ENCODE measurements at regions not wholly inside any gene's neighbourhood (a gene's known extent, or its start where the extent isn't known, plus 50 kb on each side); places are given as distances from the start of the nearest gene placed in this dataset.
A peak's percentile ranks its signal among the peaks of the same experiment; 100 is the strongest.
"Not testable (repeated sequence)": the region's sequence is repeated elsewhere in the genome, so short reads cannot be mapped to it uniquely, and the experiment has no call there.

DNA sequence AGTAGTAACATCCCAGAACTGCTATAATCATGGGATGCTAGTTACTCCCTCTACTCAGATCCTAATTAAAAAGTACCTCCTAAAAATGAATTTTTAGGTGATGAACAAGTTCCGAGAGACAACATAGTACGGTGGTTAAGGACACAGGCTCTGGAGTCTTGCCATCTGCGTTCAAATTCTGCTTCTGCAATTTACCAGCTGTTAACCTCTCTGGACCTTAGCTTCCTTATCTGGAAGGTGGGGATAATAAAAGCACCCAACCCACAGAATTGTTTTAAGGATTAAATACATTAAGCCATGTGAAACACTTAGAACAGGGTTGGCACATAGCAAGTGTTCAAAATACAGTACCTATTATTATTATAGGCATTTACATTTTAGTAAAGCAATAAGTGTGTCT lies 77.5 kb upstream of the XPA start:
- no peak for DNase-seq

DNA sequence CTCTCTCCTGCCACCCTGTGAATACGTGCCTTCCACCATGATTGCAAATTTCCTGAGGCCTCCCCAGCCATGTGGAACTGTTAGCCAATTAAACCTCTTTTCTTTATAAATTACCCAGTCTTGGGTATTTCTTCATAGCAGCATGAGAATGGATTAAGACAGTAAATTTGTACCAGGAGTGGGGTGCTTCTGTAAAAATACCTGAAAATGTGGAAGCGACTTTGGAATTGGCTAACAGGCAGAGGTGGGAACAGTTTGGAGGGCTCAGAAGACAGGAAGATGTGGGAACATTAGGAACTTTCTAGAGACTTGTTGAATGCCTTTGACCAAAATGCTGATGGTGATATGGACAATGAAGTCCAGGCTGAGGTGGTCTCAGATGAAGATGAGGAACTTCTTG lies 74.3 kb upstream of the FOXE1 start:
- DNase-seq, result not testable (repeated sequence)

DNA sequence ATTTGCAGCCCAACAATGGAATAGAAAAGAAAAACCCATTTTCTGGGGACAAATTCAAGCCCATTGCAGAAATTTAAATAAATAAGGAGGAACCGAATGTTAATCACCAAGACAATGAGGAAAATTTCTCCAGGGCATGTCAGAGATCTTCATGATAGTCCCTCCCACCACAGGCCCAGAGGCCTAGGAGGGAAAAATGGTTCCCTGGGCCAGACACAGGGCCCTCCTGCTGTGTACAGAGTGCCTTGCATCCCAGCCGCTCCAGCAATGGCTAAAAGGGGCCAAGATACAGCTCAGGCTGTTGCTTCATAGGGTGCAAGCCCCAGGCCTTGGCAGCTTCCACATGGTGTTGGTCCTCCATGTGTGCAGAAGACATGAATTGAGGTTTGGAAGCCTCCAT lies 73.4 kb upstream of the FOXE1 start:
- no peak for DNase-seq

DNA sequence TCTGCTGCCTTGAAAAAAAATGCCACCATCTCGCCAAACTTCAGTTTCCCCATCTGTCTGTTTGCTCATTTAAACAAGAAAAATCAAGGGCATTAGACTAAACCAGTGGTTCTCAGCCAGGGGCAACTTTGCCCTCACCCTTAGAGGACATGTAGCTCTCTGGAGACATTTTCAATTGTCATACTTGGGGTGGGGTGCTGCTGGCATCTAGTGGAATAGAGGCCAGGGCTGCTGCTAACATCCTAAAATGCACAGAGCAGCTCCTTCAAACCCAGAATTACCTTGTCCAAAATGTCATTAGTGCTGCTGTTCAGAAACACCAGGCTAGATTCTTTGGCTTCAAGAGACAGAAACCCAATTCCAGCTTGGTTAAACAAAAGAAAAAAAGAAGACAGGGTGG lies 71.1 kb upstream of the FOXE1 start:
- no peak for DNase-seq

DNA sequence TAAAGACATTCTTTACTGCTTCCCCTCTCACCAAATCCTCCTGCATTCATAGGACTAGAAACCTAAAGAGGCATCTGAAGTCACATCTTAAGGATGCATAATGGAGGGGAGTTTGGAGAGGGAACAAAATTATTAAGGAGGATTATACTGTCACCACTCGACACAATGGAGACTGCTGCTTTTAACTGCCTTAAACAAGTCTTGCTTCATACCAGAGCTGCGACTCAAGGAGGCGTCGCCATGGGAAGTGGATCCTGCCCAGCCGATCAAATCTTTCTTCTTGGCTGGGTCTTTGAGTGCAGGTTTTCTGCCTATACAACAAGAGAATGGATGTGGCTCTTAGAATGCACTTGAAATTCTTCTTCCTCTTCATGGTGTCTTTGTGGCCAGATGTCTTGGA lies 66.7 kb upstream of the FOXE1 start:
- DNase-seq, result no peak

DNA sequence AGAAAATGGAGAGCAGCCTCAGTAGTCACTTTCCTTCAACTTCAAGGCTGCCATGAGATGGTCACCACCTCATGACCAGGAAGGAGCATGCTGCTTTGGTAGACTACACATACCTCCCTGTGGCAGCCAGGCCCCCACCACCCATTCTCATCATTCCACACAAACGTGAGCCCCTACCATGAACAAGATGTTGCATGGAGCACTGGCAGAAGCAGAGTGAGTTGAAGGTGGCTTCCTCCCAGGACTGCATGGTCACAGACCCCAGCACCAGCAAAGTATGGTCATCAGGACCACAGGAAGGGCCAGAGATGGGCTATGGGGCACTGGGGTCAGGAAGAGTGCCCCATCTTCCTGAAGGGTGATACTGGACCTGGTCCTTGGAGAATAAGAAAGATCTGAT lies 65.5 kb upstream of the FOXE1 start:
- DNase-seq, result no peak

DNA sequence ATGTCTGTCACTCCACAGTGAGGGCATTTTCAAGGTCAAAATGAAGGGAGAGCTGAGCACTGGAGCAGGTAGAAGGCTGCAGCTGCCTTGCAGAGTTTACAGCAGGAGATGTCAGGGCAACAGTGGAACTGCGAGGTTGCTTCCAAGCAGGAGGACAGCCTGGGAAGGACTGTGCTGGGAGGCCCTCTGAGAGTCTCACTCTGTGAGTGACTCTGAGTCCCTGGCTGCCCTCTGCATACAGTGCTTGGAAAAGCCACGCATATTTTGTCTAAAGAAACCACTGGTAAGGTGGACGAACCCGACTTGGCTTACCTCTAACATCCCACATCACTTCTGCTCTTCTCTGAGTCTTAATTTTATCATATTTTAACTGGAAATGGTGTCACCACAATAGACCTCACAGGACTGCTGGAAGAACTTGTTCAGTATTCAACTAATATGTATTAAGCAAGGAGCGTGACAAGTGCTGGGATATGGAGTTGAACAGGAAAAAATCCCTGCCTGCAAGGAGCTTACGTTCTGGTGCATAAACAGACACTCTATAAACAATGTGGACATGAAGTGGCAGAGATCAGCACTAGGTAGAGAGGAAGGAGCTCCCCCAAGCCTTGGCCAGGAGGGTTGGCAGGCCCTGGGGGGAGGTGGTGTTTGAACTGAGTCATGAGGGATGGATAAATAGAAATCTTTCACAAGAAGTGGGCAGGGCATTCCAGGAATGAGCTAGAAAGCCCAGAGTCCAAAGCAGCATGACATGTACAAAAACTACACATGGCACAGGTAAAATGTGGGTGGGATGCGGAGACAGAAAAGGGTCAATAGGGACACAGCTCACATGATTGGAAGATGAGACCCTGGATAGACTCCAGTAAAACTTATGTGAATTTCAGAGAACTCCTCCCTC lies 64.0 kb upstream of the FOXE1 start:
- DNase-seq, result no peak

DNA sequence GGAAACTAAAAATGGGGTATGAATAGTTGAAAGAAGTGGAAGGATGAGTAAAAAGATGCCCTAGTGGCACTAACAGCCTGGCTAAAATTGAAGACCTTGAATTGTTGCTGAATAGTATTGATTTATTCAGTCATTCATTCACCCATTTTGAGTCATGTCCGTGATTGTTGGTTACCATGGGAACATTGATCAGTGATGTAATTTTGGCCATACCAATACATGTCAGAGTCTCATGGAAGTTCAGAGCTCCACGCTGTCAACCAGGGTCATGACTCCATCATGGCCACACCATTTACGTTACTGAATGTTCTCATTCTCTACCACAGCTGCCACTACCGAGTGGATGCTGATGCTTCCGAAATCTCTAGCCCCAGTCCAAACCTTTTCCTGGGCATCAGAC lies 62.5 kb upstream of the FOXE1 start:
- DNase-seq, result no peak

DNA sequence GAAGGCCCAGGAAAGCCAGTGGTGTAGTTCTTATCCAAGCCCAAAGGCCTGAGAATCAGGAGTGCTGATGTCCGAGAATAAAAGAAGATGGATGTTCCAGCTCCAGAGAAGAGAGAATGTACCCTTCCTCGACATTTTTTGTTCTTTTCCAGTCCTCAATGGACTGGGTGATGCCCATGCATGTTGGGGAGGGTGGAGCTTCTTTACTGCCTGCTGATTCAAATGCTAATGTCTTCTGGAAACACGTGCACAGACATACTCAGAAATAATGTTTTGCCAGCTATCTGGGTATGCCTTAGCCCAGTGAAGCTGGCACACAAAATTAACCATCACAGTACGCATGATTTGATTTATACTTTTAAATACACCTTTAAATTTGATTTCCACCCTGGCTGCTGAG lies 61.5 kb upstream of the FOXE1 start:
- no peak for DNase-seq

DNA sequence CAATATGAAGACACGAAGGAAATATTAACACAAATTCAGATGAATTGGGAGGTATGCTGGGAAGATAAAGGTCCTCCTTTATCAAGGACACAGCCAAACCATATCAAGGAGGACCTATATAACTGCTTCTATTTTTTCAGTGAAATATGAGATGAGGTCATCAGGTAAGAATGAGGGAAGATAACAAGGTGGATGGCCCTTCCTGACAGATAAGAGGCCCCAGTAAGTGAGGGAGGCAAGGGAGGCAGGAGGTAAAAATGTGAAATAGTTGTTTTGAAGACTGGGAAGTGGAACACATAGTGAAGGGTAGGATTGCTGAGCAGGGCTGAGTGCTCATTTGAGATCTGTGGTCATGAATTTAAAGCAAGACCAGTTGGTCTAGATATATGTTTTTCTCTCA lies 60.0 kb upstream of the FOXE1 start:
- no peak for DNase-seq

DNA sequence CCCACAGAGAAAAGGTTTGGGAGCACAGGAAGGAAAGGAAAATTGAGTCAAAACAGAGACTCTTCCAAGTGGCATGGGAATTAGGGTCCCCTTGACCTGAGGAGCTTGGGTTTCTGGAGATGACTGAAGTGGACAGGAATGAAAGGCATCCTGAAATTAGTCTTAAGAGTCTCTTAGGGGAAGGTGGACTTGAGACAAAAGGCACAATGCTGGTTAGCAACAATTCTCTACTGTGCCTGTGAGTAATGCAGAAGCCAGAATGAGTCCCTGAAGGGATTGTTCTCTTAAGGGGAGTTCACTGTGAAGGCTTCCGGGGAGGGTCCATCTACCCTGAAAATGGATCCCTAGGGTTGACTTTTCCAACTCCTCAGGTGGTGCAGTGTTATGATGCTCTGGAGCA lies 58.4 kb upstream of the FOXE1 start:
- DNase-seq, result no peak

DNA sequence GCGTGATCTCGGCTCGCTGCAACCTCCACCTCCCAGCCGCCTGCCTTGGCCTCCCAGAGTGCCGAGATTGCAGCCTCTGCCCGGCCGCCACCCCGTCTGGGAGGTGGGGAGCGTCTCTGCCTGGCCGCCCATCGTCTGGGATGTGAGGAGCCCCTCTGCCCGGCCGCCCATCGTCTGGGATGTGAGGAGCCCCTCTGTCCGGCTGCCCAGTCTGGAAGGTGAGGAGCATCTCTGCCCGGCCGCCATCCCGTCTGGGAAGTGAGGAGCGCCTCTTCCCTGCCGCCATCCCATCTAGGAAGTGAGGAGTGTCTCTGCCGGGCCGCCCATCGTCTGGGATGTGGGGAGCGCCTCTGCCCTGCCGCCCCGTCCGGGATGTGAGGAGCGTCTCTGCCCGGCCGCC lies 56.9 kb upstream of the FOXE1 start:
- not testable (repeated sequence) for DNase-seq

DNA sequence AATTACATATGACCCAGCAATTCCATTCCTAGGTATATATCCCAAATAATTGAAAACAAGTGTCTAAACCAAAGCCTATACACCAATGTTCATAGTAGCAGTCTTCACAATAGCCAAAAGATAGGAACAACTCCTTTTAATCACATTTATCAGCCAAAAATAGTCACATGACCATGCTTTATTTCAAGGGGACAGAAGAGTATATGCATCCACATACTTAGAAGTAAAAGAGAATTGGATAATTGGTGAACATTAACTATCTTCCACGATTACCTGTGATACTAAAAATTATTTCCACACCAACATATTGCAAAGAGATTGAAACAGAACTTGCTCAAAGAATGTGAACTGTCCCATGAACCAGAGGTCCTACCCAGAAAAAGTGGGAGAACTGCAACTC lies 51.8 kb upstream of the FOXE1 start:
- no peak for DNase-seq

DNA sequence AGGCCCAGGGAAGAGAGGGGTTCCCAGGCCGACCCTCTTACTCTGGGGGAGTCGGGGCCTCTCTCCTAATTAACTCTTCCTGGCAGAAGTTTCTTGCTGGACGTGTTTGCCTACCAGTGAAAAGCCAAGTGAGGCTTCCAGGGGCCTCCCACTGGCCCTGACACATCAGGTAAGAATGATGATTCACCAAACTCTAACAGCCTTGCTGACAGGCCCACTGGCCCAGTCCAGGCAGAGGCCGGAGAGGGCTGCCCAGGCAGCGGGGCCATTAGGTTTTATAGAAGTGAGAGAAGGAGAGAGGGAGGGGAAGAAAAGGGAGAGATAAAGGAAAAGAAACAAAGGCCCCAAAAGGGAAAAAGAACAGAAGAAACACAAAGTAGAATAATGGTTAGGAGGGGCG lies 50.8 kb upstream of the FOXE1 start:
- DNase-seq, result no peak

DNA sequence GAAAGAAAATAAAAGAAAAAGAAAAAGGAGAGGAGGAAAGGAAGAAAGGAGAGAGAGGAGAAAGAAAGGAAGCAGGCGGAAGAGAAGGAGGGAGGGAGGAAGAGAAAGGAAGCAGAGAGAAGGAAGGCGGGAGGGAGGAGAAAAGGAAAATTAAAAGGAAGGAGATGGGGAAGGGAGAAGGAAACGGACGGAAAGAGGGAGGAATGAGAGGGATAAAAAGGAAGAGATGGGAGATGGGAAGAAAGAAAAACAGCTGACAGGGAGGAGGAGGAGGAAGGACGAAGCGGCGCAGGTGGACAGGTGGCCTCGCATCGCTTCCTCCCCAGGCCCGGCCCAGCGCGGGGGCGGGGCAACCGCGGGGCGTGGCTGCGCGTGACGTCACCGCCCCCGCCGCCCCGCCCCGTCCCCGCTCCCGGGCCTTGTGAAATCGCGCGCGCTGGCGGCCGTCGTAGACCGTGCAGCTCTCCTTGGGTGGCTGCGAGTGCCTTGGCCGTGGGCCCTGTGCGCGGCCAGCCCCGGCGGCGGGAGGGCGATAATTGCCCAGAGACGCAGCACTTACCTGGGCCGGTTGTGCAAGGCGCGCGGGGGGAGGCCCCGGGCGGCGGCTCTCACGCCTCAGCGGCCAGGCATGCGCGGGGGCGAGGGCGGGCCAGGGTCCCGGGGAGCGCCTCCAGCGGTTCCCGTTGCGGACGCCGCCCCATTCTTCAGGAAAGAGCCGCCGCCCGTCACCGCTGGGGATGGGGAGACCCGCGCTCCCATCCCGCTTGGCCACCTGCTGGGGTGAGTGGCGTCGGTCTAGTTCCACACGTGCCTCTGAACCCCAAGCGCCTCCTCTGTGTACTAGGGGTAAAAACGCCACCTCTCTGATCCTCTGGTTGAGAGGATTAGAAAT lies 49.6 kb upstream of the FOXE1 start:
- DNase-seq, result peak; percentile 93

All from COR-L47 (cell line).